H1 (cell line): ENCODE measurements at regions not wholly inside any gene's neighbourhood (a gene's known extent, or its start where the extent isn't known, plus 50 kb on each side); places are given as distances from the start of the nearest gene placed in this dataset.

Experiments used
- CTCF ChIA-PET: fragments of 300-600 bp; sonication (Branson Sonifier 250); formaldehyde crosslinking; loops from one replicate; lab custom pipeline; 2021; ENCODE audit not compliant: partially characterized antibody; lab: Charles Lee
- POLR2A ChIA-PET: fragments of 300-600 bp; sonication (Branson Sonifier 250); formaldehyde crosslinking; loops from one replicate; lab custom pipeline; 2021; ENCODE audit warnings: inconsistent platforms; ENCODE audit not compliant: partially characterized antibody; lab: Charles Lee
- DNase-seq, 2 experiments: peaks; one replicate each; pipeline versions ENCODE4 v3.0.0 to v3.0.0-alpha.2; 2010 to 2022; ENCODE audit warnings: low spot score in 2 of 2, low read depth in 1 of 2, mixed read lengths in 1 of 2
- FAIRE-seq: peaks from 2 replicates; lab custom pipeline; 2011; peaks lifted over from hg19 to GRCh38; lab: Jason Lieb, UNC
- H2AFZ ChIP-seq: 2 replicates; pipeline ENCODE4 v1.8.1; 2012; ENCODE audit warnings: low read length, inconsistent platforms
- H2AK5ac ChIP-seq: 2 replicates; pipeline ENCODE4 v1.6.1; 2013; ENCODE audit warnings: low read depth, low read length
- H2BK120ac ChIP-seq: replicated peaks from 2 replicates; pipeline ENCODE3; 2013; ENCODE audit warnings: low read depth, low read length, inconsistent platforms
- H2BK12ac ChIP-seq: 2 replicates; pipeline ENCODE4 v1.6.1; 2013; ENCODE audit warnings: low read depth, low read length
- H2BK15ac ChIP-seq: 2 replicates; pipeline ENCODE4 v1.6.1; 2013; ENCODE audit warnings: low read length
- H2BK20ac ChIP-seq: 2 replicates; pipeline ENCODE4 v1.6.1; 2013; ENCODE audit warnings: low read length
- H2BK5ac ChIP-seq: 2 replicates; pipeline ENCODE4 v1.6.1; 2013; ENCODE audit warnings: low read depth, low read length
- H3K14ac ChIP-seq: 2 replicates; pipeline ENCODE4 v1.6.1; 2013; ENCODE audit warnings: inconsistent platforms; ENCODE audit not compliant: insufficient read length
- H3K18ac ChIP-seq: 2 replicates; pipeline ENCODE4 v1.6.1; 2013; ENCODE audit warnings: low read length; ENCODE audit errors: extremely low read depth
- H3K23ac ChIP-seq: 2 replicates; pipeline ENCODE4 v1.6.1; 2013; ENCODE audit warnings: inconsistent platforms; ENCODE audit not compliant: insufficient read length
- H3K23me2 ChIP-seq: 2 replicates; pipeline ENCODE4 v1.6.1; 2013; ENCODE audit warnings: low read depth, low read length
- H3K27ac ChIP-seq: 2 replicates; pipeline ENCODE4 v1.6.1; 2011; ENCODE audit warnings: low read depth, low read length, inconsistent platforms
- H3K27me3 ChIP-seq, 4 experiments: replicated peaks in 1 of 4; 1 replicate in 1 of 4; 2 replicates in 3 of 4; pipeline versions ENCODE4 v1.6.1 to v1.8.1; 2011 to 2013; ENCODE audit warnings: low read length in 3 of 4, mild to moderate bottlenecking in 3 of 4, inconsistent platforms in 2 of 4, mixed read lengths in 2 of 4, moderate library complexity in 1 of 4; ENCODE audit not compliant: control insufficient read depth in 3 of 4, insufficient read depth in 3 of 4; ENCODE audit errors: extremely low read depth in 1 of 4
- H3K36me3 ChIP-seq, 4 experiments: 2 replicates each; pipeline versions ENCODE4 v1.6.1 to v1.8.1; 2011 to 2013; ENCODE audit warnings: mild to moderate bottlenecking in 4 of 4, low read length in 3 of 4, moderate library complexity in 2 of 4, control low read depth in 1 of 4, inconsistent platforms in 1 of 4; ENCODE audit not compliant: insufficient read depth in 4 of 4, control insufficient read depth in 2 of 4
- H3K4ac ChIP-seq: replicated peaks from 2 replicates; pipeline ENCODE3; 2013; ENCODE audit warnings: low read length, low read depth, mixed read lengths, inconsistent platforms; ENCODE audit not compliant: insufficient read length
- H3K4me1 ChIP-seq, 4 experiments: replicated peaks in 1 of 4; 1 replicate in 1 of 4; 2 replicates in 3 of 4; pipeline versions ENCODE4 v1.6.1 to v1.8.1; 2011 to 2013; ENCODE audit warnings: low read length in 3 of 4, inconsistent platforms in 2 of 4, mixed read lengths in 1 of 4; ENCODE audit not compliant: insufficient read depth in 4 of 4, control insufficient read depth in 3 of 4
- H3K4me2 ChIP-seq, 2 experiments: 2 replicates each; pipeline versions ENCODE4 v1.6.1 to v1.8.1; 2011 to 2013; ENCODE audit warnings: low read depth in 2 of 2, low read length in 2 of 2, control low read depth in 1 of 2, inconsistent platforms in 1 of 2, mild to moderate bottlenecking in 1 of 2; ENCODE audit not compliant: insufficient read depth in 1 of 2
- H3K4me3 ChIP-seq, 4 experiments: fragments of 200-600, 300-600 bp in 1 of 4; sonication (generic), shearing (Covaris generic), sonication (Bioruptor Twin) in 1 of 4; 2 replicates each; pipeline versions ENCODE4 v1.5.1 to v1.8.1; 2011 to 2016; ENCODE audit warnings: low read length in 4 of 4, low read depth in 3 of 4, control low read depth in 2 of 4, inconsistent platforms in 2 of 4, mild to moderate bottlenecking in 2 of 4, mixed read lengths in 1 of 4, moderate library complexity in 1 of 4; ENCODE audit not compliant: insufficient read depth in 2 of 4; ENCODE audit errors: extremely low read depth in 1 of 4
- H3K56ac ChIP-seq: replicated peaks from 2 replicates; pipeline ENCODE3; 2013; ENCODE audit warnings: low read depth, mild to moderate bottlenecking, mixed read lengths, low read length, inconsistent platforms; ENCODE audit not compliant: insufficient read length
- H3K79me1 ChIP-seq: 2 replicates; pipeline ENCODE4 v1.6.1; 2013; ENCODE audit warnings: low read depth, low read length, control low read depth
- H3K79me2 ChIP-seq, 2 experiments: 2 replicates each; pipeline versions ENCODE4 v1.6.1 to v1.8.1; 2012 to 2013; ENCODE audit warnings: low read length in 2 of 2, mild to moderate bottlenecking in 2 of 2, inconsistent platforms in 1 of 2; ENCODE audit not compliant: insufficient read depth in 2 of 2, control insufficient read depth in 1 of 2
- H3K9ac ChIP-seq, 4 experiments: replicated peaks in 1 of 4; 1 replicate in 1 of 4; 2 replicates in 3 of 4; pipeline versions ENCODE4 v1.6.1 to v1.8.1; 2011 to 2013; ENCODE audit warnings: low read depth in 3 of 4, low read length in 3 of 4, control low read depth in 2 of 4, mild to moderate bottlenecking in 2 of 4, moderate library complexity in 2 of 4, inconsistent platforms in 1 of 4; ENCODE audit errors: extremely low read depth in 1 of 4
- H3K9me3 ChIP-seq, 2 experiments: 2 replicates each; pipeline versions ENCODE4 v1.6.1 to v1.8.1; 2012 to 2013; ENCODE audit warnings: mild to moderate bottlenecking in 2 of 2, moderate library complexity in 2 of 2, control low read depth in 1 of 2, inconsistent platforms in 1 of 2, low read depth in 1 of 2, low read length in 1 of 2, mixed read lengths in 1 of 2; ENCODE audit not compliant: insufficient read depth in 2 of 2
- H4K20me1 ChIP-seq, 2 experiments: replicated peaks in 1 of 2; 2 replicates each; pipeline versions ENCODE3 to v1.8.1; 2011 to 2013; ENCODE audit warnings: inconsistent platforms in 2 of 2, low read length in 2 of 2, mild to moderate bottlenecking in 1 of 2; ENCODE audit not compliant: insufficient read depth in 2 of 2, control insufficient read depth in 1 of 2
- H4K5ac ChIP-seq: 2 replicates; pipeline ENCODE4 v1.6.1; 2013; ENCODE audit warnings: low read length, low read depth, mixed read lengths, inconsistent platforms; ENCODE audit not compliant: insufficient read length
- H4K8ac ChIP-seq: 2 replicates; pipeline ENCODE4 v1.8.0; 2013; ENCODE audit warnings: mild to moderate bottlenecking, moderate library complexity, low read length, inconsistent platforms; ENCODE audit not compliant: insufficient read depth; ENCODE audit errors: extremely low read depth
- H4K91ac ChIP-seq: replicated peaks from 2 replicates; pipeline ENCODE3; 2013; ENCODE audit warnings: low read length, mixed read lengths, inconsistent platforms; ENCODE audit not compliant: insufficient read length
- ASH2L ChIP-seq: fragments of 200-600, 300-600 bp; sonication (generic); IDR thresholded peaks from one replicate; pipeline ENCODE4 v1.7.1; 2017; ENCODE audit warnings: low read length
- CBX8 ChIP-seq: fragments of 300-800, 300-1000 bp; sonication (generic); IDR thresholded peaks from 2 replicates; pipeline ENCODE4 v1.7.1; 2016; ENCODE audit warnings: low read depth, low read length, borderline replicate concordance
- CEBPB ChIP-seq: IDR thresholded peaks from 2 replicates; pipeline ENCODE4 v1.6.1; 2012; ENCODE audit warnings: low read depth, low read length
- CTBP2 ChIP-seq: IDR thresholded peaks from 2 replicates; pipeline ENCODE4 v1.7.0; 2011; ENCODE audit warnings: borderline replicate concordance, mild to moderate bottlenecking, moderate library complexity, mixed read lengths, low read length; ENCODE audit not compliant: insufficient read depth, insufficient read length
- CTCF ChIP-seq, 3 experiments: IDR thresholded peaks; 1 replicate in 2 of 3; 2 replicates in 1 of 3; pipeline versions ENCODE4 v1.5.1 to v1.6.1; 2011; ENCODE audit warnings: low read length in 3 of 3, mild to moderate bottlenecking in 3 of 3, inconsistent platforms in 2 of 3, low read depth in 1 of 3, moderate library complexity in 1 of 3; ENCODE audit not compliant: insufficient read depth in 1 of 3; ENCODE audit errors: control extremely low read depth in 1 of 3
- EP300 ChIP-seq, 2 experiments: IDR thresholded peaks; 1 replicate in 1 of 2; 2 replicates in 1 of 2; pipeline ENCODE4 v1.6.1; 2011 to 2012; ENCODE audit warnings: low read depth in 2 of 2, low read length in 2 of 2, mild to moderate bottlenecking in 2 of 2, borderline replicate concordance in 1 of 2, inconsistent platforms in 1 of 2, moderate library complexity in 1 of 2
- POLR2A ChIP-seq, 2 experiments: IDR thresholded peaks; 1 replicate in 1 of 2; 2 replicates in 1 of 2; pipeline ENCODE4 v1.6.1; 2011; ENCODE audit warnings: low read depth in 2 of 2, low read length in 2 of 2, mild to moderate bottlenecking in 2 of 2; ENCODE audit errors: control extremely low read depth in 1 of 2
- RAD21 ChIP-seq, 2 experiments: IDR thresholded peaks in 1 of 2; conservative IDR thresholded peaks in 1 of 2; 2 replicates each; pipeline ENCODE4 v1.6.1; 2011; ENCODE audit warnings: low read depth in 2 of 2, low read length in 2 of 2, improper control_type of control experiment in 1 of 2, inconsistent platforms in 1 of 2, mild to moderate bottlenecking in 1 of 2, moderate library complexity in 1 of 2
- SUZ12 ChIP-seq: fragments of 200-600 bp; sonication (generic); IDR thresholded peaks from 2 replicates; pipeline ENCODE4 v1.6.1; 2012; ENCODE audit warnings: mild to moderate bottlenecking, inconsistent platforms, low read length, moderate library complexity, mixed read lengths
- TCF12 ChIP-seq: IDR thresholded peaks from 2 replicates; pipeline ENCODE4 v1.6.1; 2011; ENCODE audit warnings: low read depth, mild to moderate bottlenecking, low read length
- YY1 ChIP-seq: IDR thresholded peaks from 2 replicates; pipeline ENCODE4 v1.6.1; 2011; ENCODE audit warnings: low read depth, mild to moderate bottlenecking, low read length
- WGBS, 2 experiments: shearing (Covaris generic) in 1 of 2; methylation state at CpG; one replicate each; pipeline versions ENCODE4 v1.1.6 to v1.1.7; 2013 to 2015; ENCODE audit warnings: low lambda C conversion rate in 2 of 2, mixed read lengths in 2 of 2, inconsistent platforms in 1 of 2, low coverage in 1 of 2, missing lambda C conversion rate in 1 of 2; ENCODE audit not compliant: insufficient replicate concordance in 2 of 2, insufficient coverage in 1 of 2, insufficient read length in 1 of 2; ENCODE audit errors: extremely low coverage in 1 of 2, missing lambda C conversion rate in 1 of 2; 5-methylcytosine and 5-hydroxymethylcytosine counted together

- no peak overlapping the region for H3K4me2 ChIP-seq
- no peak overlapping the region for H4K91ac ChIP-seq
- H3K14ac ChIP-seq = no peak overlapping the region
- no peaks in the 10 kb centered on the region for H3K23me2 ChIP-seq
- H3K79me2 ChIP-seq = no peaks in the 10 kb centered on the region
- no peak overlapping the region for H2BK15ac ChIP-seq
- no peaks in the 10 kb centered on the region for H3K9me3 ChIP-seq
- no peak overlapping the region for H4K5ac ChIP-seq
- 0 out of 7 replicates have a peak, but pooled peaks cover 0 to 2% (median 0%) of the 10 kb centered on the region in 4 experiments for H3K4me1 ChIP-seq
- no peak overlapping the region for H3K4ac ChIP-seq
- H3K23ac ChIP-seq = no peak overlapping the region
- H2AFZ ChIP-seq = no peak overlapping the region
- no peak overlapping the region for H3K4me3 ChIP-seq
- no peak overlapping the region for H3K9ac ChIP-seq
- POLR2A ChIA-PET = no interaction called here
- no peak overlapping the region for H4K8ac ChIP-seq
- H3K18ac ChIP-seq = no peak overlapping the region
- no peaks in the 10 kb centered on the region; the same call in 1 of the 2 replicates for H3K79me1 ChIP-seq
- H2BK20ac ChIP-seq = no peak overlapping the region
- no peak overlapping the region for H3K56ac ChIP-seq
- DNase-seq (no peak), FAIRE-seq (no peak)
- CTCF ChIA-PET = interaction anchor here (0.6 to 7.8 kb wide), 7 partner anchors 11 to 221 kb away, joined by 3 to 67 read pairs (median 3); no protein-coding TSS in a partner anchor
- no peaks in the 10 kb centered on the region for H3K36me3 ChIP-seq
- H2BK120ac ChIP-seq = no peak overlapping the region
- no peaks in the 10 kb centered on the region for H4K20me1 ChIP-seq
- H3K27ac ChIP-seq = no peak overlapping the region
- no peak overlapping the region for H2AK5ac ChIP-seq
- H2BK5ac ChIP-seq = no peak overlapping the region
- 87% methylated on average over 9 of the region's 9 CpGs; no CpG with 5 or more reads in 1 of the 2 experiments for WGBS, 2 experiments
- H2BK12ac ChIP-seq = no peak overlapping the region
- H3K27me3 ChIP-seq = no peaks in the 10 kb centered on the region
- TF ChIP-seq SUZ12 (no peak), ASH2L (no peak), POLR2A (IDR thresholded peaks at IDR 0.05; ENCODE audit: control extremely low read depth in 1 of 2, low read depth in 2 of 2, low read length in 2 of 2) (no peak), RAD21 (IDR thresholded peaks at IDR 0.05 in 1 of 2, conservative IDR thresholded peaks at IDR 0.05 in 1 of 2; ENCODE audit: low read depth in 2 of 2, low read length in 2 of 2) (no peak), TCF12 (no peak), CTBP2 (no peak), CBX8 (no peak), CEBPB (no peak), EP300 (IDR thresholded peaks at IDR 0.05; ENCODE audit: borderline replicate concordance in 1 of 2, low read depth in 2 of 2, low read length in 2 of 2) (no peak), CTCF (IDR thresholded peaks at IDR 0.05; ENCODE audit: control extremely low read depth in 1 of 3, insufficient read depth in 1 of 3, low read depth in 1 of 3, low read length in 3 of 3) (no peak), YY1 (no peak)
Measured at GRCh38 chr13:24007979-24008620, 110.8 kb upstream of the C1QTNF9B start.
